ENCODE measurements at regions not wholly inside any gene's neighbourhood (a gene's known extent, or its start where the extent isn't known, plus 50 kb on each side); places are given as distances from the start of the nearest gene placed in this dataset.
"Not testable (repeated sequence)": the region's sequence is repeated elsewhere in the genome, so short reads cannot be mapped to it uniquely, and the experiment has no call there.

GRCh38 chr9:90128587-90129190 lies 513.9 kb downstream of the DIRAS2 start:
- DNase-seq = no peak

GRCh38 chr9:90129446-90129845 lies 513.2 kb downstream of the DIRAS2 start:
- no peak for DNase-seq

GRCh38 chr9:90131568-90131967 lies 511.1 kb downstream of the DIRAS2 start:
- no peak for DNase-seq

GRCh38 chr9:90132866-90133265 lies 509.8 kb downstream of the DIRAS2 start:
- no peak for DNase-seq

- DNase-seq = no peak
These were observed 504.8 kb downstream of the DIRAS2 start for GRCh38 chr9:90137801-90138200.

GRCh38 chr9:90140131-90140818 lies 502.3 kb downstream of the DIRAS2 start:
- no peak for DNase-seq

- DNase-seq = peak; percentile 62
These were observed 500.9 kb downstream of the DIRAS2 start for GRCh38 chr9:90141723-90142122.

- DNase-seq = peak; percentile 82
These were observed 500.0 kb downstream of the DIRAS2 start for GRCh38 chr9:90142580-90142979.

- DNase-seq = no peak
These were observed 495.2 kb downstream of the DIRAS2 start for GRCh38 chr9:90147426-90147825.

GRCh38 chr9:90156318-90156717 lies 486.3 kb downstream of the DIRAS2 start:
- DNase-seq = no peak

GRCh38 chr9:90162326-90162725 lies 480.3 kb downstream of the DIRAS2 start:
- no peak for DNase-seq

- no peak for DNase-seq
These were observed 479.8 kb downstream of the DIRAS2 start for GRCh38 chr9:90162819-90163218.

- no peak for DNase-seq
These were observed 477.3 kb downstream of the DIRAS2 start for GRCh38 chr9:90165281-90165680.

GRCh38 chr9:90166374-90166773 lies 476.2 kb downstream of the DIRAS2 start:
- DNase-seq = not testable (repeated sequence)

GRCh38 chr9:90167914-90168313 lies 474.7 kb downstream of the DIRAS2 start:
- DNase-seq = no peak

- DNase-seq = no peak
These were observed 473.1 kb downstream of the DIRAS2 start for GRCh38 chr9:90169490-90169889.

GRCh38 chr9:90173935-90174334 lies 468.7 kb downstream of the DIRAS2 start:
- peak; percentile 10 for DNase-seq

GRCh38 chr9:90174346-90174745 lies 468.3 kb downstream of the DIRAS2 start:
- DNase-seq = not testable (repeated sequence)

GRCh38 chr9:90175257-90175656 lies 467.4 kb downstream of the DIRAS2 start:
- no peak for DNase-seq

- DNase-seq = no peak
These were observed 466.8 kb downstream of the DIRAS2 start for GRCh38 chr9:90175865-90176264.

- no peak for DNase-seq
These were observed 465.7 kb downstream of the DIRAS2 start for GRCh38 chr9:90176901-90177300.

GRCh38 chr9:90180381-90180780 lies 462.2 kb downstream of the DIRAS2 start:
- DNase-seq = no peak

- DNase-seq = peak; percentile 41
These were observed 454.0 kb downstream of the DIRAS2 start for GRCh38 chr9:90188656-90189055.

- DNase-seq = peak; percentile 63
These were observed 453.3 kb downstream of the DIRAS2 start for GRCh38 chr9:90189306-90189705.

- not testable (repeated sequence) for DNase-seq
These were observed 450.2 kb downstream of the DIRAS2 start for GRCh38 chr9:90192465-90192864.
